Coronary artery (tissue), 2 donors: ENCODE measurements at regions not wholly inside any gene's neighbourhood (a gene's known extent, or its start where the extent isn't known, plus 50 kb on each side); places are given as distances from the start of the nearest gene placed in this dataset.
"Not testable (repeated sequence)": the region's sequence is repeated elsewhere in the genome, so short reads cannot be mapped to it uniquely, and the experiment has no call there.

Source experiments
- DNase-seq: peaks from one replicate; pipeline ENCODE4 v3.0.0-alpha.2; 2017; ENCODE audit warnings: low spot score
- H3K27ac ChIP-seq, 2 donors: fragments of 200-600 bp; sonication (generic); one replicate each; pipeline ENCODE4 v1.5.1; 2016 to 2019
- H3K4me3 ChIP-seq: fragments of 200-600 bp; sonication (generic); 2 replicates; pipeline ENCODE4 v1.5.1; 2016; ENCODE audit warnings: mild to moderate bottlenecking, moderate library complexity
- TF ChIP-seq, protein P1 (sequence below): fragments of 200-600 bp; sonication (generic); IDR thresholded peaks from one replicate; pipeline ENCODE4 v1.5.1; 2019; ENCODE audit warnings: antibody characterized with exemption

DNA sequence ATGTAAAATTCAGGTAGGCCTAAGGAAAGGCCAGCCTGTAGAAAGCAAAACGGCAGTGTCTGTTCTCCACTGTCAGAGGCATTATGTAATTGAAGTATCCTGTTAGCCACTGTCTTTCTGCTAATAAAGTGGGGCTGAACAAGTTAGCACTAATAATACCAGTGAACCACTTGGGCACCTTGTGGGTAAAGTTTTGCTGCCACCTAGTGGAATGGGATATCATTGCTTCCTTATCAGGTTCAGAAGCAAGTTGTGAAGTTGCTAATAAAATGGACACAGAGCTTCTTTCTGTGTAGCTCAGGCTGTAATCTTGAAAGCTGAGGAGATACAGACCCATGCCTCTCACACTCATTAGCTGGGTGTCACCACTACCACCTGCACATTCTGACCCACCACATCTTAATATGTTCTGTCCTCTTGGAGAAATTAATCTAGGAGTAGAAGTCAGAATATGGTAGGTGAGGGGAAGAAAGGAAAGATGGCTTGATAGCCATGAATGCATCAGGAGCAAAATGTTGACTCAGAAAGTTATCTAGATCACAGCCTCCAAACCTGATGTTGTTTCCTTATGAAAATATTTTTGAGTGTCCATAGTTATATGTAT is 175.1 kb downstream of the SEPTIN7 start:
- Histone ChIP-seq H3K4me3 (no peak overlapping the region), H3K27ac (no peak overlapping the region)
- DNase-seq = no peak
- TF ChIP-seq, protein P1, sequence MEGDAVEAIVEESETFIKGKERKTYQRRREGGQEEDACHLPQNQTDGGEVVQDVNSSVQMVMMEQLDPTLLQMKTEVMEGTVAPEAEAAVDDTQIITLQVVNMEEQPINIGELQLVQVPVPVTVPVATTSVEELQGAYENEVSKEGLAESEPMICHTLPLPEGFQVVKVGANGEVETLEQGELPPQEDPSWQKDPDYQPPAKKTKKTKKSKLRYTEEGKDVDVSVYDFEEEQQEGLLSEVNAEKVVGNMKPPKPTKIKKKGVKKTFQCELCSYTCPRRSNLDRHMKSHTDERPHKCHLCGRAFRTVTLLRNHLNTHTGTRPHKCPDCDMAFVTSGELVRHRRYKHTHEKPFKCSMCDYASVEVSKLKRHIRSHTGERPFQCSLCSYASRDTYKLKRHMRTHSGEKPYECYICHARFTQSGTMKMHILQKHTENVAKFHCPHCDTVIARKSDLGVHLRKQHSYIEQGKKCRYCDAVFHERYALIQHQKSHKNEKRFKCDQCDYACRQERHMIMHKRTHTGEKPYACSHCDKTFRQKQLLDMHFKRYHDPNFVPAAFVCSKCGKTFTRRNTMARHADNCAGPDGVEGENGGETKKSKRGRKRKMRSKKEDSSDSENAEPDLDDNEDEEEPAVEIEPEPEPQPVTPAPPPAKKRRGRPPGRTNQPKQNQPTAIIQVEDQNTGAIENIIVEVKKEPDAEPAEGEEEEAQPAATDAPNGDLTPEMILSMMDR = peak; percentile 75

DNA sequence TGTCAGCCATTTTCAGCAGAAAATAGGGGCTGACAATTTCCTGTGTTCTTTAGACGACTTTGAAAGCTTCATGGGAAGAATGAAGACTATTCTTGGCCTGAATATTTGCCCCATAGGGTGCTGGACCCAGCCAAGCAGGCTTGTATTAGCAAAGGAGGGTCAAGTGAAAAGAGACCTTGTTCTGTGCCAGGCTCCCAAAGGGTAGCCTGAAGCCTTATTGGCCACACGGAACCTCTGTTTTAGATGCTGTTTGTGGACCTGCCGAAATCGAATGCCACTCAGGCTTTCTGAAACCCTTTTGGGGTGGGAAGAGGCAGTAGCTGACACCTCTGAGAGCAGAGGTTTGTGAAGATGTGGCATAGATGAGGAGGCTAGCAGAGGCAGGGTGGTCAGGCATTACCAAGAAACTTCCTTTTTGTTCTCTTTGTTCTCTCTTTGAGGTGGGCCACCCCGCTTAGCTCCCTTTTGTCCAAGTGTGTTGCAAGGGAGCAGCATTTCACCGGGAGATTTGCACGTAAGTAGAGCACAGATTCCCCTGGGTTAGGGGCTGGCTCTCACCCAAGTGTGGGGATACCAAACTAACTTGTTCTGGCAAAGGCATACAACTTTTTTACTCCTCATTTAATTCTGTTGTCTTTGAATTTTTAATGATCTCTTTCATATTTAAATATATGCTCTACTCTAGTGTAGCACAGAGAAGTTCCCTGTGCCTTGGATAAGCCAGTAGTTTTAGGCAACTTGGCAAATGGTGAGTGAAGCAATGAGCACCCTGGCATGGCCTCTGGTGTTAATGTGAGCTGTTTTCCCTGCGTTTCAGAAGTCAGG is 174.0 kb upstream of the EEPD1 start:
- DNase-seq, H3K4me3 ChIP-seq, H3K27ac ChIP-seq: not testable (repeated sequence)

DNA sequence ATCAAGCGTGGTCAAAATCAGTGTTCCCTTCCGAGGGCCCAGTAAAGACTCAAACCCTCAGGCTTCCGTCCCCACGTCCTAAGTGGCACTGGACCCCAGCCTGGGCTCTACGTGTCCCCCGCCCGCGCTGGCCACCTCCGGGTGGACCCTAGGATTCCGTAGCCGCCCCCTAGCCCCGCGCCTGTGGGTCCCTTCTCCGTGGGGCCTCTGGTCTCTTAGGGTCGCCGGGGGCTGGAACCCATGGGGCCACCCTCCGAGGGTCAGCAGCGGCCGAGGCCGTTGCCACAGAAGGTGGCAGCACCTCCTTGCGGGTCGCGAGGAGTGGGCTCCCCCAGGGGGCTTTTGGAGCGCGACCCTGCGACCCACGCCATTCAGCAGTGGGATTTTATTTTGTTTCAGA is 170.5 kb upstream of the EEPD1 start:
- no peak overlapping the region for H3K27ac ChIP-seq
- TF ChIP-seq, protein P1 = no peak
- DNase-seq = no peak
- no peak overlapping the region for H3K4me3 ChIP-seq

DNA sequence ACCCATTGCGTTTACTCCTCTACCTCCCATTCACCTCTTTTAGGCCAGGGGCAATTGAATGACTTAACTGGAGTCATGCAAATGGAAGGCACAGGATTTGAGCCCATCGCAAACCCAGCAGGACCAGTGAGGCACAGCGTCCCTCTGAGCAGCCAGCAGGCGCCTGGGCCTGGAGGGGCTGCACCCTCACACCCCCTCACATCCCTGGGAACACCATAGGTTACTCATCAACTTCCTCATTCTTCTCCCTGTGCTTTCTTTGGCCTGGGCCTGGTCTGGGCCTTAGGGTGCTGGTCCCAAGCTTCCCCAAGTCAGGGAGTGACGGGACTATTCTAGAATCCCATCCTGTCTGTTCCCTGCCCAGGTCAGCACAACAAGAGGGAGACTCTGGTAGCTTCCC is 169.4 kb upstream of the EEPD1 start:
- H3K4me3 ChIP-seq = no peak overlapping the region
- TF ChIP-seq, protein P1 = no peak
- DNase-seq = no peak
- H3K27ac ChIP-seq = no peak overlapping the region

DNA sequence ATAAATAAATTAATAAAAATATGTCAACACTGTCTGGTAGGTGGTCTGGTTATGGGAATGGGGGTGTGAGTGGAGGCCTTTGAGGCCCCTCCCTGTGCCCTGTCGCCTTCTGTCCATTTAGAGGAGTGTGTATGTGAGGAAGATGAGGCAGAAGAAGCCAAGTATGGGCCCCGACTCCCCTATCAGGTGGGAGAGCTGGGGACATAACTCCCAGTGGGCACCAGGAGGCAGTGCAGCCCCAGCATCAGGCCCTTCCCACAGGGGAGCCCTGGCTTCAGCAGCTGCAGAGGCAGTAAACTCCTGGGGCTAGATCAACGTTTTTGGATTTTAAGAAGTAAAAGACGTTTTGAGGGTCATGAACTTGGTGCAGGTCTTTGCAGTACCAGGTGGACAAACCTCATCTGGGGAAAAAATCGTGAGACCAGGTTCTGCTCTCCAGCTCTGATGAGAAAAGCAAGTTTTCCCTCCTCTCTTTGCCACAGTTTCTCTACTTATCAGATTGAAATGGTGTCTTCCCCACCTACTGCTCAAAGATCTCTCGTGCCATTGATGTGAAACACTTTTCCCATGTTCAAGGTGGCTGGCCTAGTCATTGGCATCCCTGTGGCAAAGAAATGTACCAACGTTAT is 167.8 kb upstream of the EEPD1 start:
- no peak overlapping the region for H3K4me3 ChIP-seq
- peak; percentile 81 for DNase-seq
- TF ChIP-seq, protein P1 = peak; percentile 85
- no peak overlapping the region for H3K27ac ChIP-seq

DNA sequence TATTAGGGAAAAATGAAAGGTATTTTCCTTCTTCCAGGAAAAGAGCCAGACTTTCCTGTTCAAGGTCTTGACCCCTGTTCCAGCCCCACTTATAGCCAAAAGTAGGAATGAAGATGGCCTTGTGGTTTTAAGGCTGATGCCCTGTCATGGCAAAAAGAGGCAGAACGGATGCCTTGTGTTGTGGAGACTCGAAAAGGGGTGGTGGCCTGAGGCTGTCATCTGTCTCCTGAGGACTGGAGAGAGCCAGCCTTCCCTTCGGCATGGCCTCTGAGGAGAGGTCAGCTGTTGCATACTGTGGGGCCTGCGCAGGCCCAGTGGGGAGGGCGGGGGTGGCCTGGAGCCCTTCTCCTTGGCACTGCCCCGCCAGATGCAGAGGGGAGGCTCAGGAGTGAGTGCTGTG is 166.0 kb upstream of the EEPD1 start:
- Histone ChIP-seq H3K4me3 (no peak overlapping the region), H3K27ac (peak overlapping the region; percentile 15 to 60)
- no peak for DNase-seq
- TF ChIP-seq, protein P1 = no peak

DNA sequence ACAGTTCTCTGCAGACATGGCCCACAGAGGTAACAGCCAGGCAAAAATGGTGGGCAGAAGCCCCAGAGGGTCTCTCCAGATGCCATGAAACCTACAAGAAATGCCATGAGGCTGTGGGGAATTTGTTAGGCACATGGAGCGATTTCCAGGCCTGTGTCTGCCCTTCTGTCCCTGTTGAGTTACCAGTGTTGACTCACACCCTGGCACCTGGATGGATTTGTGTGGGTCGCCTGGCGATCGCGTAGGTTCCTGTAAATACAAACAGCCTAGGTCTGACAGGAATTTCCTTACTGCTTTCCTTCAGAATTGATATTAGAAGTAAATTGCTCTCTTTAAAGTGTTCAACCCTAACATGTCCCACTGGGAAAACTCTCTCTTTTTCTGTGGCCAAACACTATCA is 164.9 kb upstream of the EEPD1 start:
- TF ChIP-seq, protein P1 = no peak
- Histone ChIP-seq H3K27ac (peak overlapping the region; percentile 60 to 67), H3K4me3 (no peak overlapping the region)
- no peak for DNase-seq
